COLO829 (cell line): ENCODE measurements at regions not wholly inside any gene's neighbourhood (a gene's known extent, or its start where the extent isn't known, plus 50 kb on each side); places are given as distances from the start of the nearest gene placed in this dataset.
A peak's percentile ranks its signal among the peaks of the same experiment; 100 is the strongest.
"Not testable (repeated sequence)": the region's sequence is repeated elsewhere in the genome, so short reads cannot be mapped to it uniquely, and the experiment has no call there.

ENCODE experiments used
- DNase-seq: peaks from one replicate; pipeline ENCODE4 v3.0.0; 2012; ENCODE audit warnings: low spot score

DNA sequence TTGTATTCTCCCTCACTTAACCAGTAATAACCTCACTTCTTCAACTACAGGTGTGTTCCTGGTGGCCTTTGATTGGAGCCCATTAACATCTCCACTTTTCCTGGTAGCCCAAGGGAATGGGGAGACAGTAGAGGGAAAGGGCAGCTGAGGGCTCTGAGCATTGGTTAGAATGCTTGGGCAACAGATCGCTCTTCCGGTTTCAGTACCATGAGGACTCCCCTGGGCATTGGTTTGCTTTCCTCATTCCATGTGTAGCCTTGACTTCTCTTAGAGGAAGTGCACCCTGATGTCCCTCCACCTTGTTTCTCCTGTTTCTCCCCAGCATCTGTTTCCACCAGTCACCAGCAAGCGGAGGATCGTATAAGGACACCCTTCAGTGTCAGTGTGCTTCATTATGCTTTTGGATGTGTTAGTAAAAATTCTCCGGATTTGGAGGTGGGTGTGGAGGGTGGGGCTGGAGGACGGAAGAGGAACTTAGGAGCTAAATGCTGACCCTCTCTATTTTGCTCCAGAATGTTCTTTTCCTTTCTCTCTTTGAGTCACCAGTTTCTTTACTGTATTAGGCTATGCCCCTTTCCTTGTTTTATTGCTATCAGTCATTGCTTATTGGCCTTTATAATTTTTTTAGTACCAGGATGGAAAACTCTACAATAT, 50.6 kb upstream of the ZNG1B start:
- DNase-seq: not testable (repeated sequence)

DNA sequence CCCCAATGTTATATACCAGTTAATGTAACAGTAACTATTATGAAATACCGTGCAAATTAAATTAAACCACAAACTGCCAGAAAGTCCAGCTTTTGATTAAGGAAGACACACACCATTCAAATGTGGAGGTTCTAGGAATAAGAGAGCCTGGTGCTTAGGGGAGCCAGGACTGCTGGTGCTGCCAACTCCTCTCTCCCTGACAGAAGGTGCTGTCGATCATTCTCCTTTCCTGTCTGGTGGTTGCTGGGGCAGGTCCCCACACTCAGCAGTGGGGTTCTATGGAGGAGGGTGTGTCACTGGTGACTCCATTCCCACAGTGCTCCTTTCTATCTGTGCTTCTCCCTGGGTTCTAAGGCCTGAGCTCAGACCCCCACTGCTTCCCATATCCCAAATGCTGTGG, 57.9 kb upstream of the ZNG1B start:
- DNase-seq: not testable (repeated sequence)

DNA sequence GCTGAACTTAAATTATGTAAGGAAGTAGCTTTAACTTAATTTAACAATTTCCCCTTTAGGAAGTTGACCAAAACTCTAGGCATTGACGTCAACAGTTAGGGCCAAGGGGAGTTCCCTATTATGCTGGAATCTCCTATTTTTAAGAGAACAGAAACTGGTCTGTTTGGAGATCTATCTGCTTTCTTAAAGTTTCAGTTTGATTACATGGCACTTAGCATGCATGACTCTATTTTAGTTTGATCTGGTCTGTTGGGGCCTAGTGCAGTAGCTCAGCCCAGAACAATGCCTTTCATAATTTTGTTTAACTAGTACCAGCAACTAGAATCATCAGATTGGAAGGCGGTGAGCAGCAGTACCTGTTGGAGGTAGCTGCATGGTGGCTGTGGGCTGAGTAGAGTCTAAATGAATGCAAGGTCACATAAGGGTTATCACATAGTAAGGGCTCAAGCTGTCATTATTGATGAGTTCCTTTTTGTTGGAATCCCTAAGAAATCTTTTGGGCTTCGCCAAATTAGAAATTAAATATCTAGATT, 60.5 kb upstream of the ZNG1B start:
- DNase-seq: no peak

DNA sequence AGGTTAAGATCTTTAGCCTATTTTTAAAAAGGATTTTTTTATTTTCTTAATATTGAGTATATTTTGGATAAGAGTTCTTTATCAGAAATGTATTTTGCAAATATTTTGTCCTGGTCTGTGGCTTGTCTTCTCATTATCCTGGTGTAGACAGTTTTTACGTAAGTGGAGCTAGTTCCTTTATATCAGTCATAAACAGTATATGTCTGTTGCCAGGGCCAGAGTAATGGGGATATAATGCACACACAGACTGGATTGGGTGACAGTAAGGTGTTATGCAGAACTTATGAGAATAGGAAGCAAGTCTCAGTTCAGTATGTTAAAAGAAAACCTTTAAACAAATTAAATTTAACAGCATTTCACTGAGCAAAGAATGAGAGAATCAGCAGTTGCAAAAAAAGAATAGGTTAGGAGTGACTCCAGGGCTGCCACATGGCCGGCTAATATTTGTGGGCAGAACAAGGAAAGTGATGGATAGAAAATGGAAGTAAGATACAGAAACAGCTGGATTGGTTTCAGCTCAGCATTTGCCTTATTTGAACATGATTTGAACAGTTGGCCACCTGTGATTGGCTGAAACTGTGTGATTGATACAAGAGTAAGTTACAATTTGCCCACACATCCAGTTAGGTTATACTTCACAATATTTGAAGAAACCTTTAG, 61.1 kb upstream of the ZNG1B start:
- DNase-seq: no peak

DNA sequence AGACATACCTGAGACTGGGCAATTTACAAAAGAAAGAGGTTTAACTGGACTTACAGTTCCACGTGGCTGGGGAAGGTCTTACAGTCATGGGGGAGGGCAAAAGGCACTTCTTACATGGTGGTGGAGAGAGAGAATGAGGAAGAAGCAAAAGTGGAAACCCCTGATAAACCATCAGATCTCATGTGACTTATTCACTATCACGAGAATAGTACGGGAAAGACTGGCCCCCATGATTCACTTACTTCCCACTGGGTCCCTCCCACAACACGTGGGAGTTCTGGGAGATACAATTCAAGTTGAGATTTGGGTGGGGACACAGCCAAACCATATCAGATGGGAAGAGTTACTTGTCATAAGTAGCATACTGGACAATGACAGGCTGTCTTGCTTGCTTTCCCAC, 62.6 kb upstream of the ZNG1B start:
- DNase-seq: not testable (repeated sequence)

DNA sequence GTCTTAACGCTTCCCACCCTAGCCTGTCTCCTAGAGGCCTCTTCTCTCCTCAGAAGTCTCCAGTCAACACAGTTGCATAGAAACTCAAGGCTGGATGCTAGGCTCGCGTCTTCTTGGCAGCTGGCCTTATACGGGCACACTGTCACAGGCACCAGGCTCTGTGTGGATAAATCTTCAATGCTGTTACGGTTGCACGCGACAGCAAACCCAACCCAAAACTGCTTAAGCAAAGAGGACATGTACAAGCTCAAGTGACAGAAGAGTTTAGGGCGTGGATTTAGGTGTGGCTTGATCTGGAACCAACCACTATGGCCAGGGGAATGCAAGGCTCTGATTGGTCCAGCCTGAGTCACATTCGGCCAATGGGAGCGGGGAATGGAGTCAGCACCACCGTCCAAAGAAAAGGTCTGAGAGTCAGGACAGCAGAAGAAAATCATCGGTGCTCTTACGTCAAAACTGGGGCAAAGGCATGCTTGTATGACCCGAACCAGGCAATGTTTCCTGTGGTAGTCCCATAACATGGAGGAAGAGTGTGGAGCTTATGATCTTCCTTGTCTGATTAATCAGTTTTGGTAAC, 65.1 kb upstream of the ZNG1B start:
- DNase-seq: not testable (repeated sequence)

DNA sequence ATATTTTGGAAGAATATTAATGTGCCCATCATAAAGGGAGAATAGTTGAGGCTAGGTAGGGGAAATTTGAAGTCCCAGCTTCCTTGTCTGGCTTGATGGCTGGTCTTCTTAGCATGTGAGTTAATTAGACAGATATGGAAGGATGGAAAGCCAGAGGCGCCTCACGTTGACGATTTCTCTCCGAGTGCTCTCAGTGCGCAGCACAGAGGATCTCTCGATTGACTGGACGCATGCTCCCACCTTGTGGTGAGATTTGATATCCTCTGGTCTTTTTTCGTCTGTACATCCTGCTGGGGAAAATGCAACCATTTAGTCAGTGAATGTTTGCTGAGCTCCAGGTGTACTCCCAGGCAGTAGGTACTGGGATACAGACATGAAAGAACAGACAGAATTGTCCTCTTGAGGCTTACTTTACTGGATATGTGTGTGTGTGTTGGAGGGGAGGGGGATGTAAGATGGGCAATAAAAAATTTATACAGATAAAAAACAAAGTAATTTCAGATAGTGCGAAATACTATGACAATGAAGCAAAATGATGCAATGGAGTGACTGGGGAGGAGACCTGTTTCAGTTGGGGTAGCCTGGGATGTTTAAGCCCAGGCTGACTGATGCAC, 66.9 kb upstream of the ZNG1B start:
- peak; percentile 72 for DNase-seq

DNA sequence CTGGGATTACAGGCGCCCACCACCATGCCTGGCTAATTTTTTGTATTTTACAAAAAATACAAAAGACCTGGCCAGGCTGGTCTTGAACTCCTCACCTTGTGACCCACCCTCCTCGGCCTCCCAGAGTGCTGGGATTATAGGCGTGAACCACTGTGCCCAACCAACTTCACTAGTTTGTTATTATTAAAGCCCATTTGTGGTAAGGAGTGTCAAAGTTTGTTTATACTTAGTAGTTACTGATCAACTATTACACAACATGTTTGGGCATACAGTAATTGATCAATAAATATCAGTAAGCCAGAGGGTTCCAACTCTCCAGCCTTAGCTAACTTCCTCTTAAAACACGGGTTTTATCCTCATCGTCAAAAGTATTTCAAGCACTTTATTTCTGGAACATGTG, 67.5 kb upstream of the ZNG1B start:
- DNase-seq: no peak

DNA sequence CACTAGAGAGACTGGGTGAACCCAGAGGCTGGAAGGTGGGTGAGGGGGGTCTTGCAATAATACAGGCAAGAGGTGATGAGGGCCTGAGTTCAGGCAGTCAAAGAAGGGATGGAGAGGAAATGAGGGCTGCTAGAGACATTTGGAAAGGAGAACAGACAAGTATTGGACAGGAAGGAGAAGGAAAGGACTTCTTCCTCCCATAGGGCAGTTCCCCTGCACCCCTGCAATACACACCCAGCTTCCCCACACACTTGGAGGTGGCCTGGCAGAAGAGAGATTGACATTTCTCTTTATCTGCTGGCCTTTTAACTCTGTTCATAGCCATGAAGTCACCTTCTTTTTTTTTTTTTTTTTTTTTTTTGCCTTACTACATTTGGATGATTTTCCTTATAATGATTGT, 68.9 kb upstream of the ZNG1B start:
- not testable (repeated sequence) for DNase-seq

DNA sequence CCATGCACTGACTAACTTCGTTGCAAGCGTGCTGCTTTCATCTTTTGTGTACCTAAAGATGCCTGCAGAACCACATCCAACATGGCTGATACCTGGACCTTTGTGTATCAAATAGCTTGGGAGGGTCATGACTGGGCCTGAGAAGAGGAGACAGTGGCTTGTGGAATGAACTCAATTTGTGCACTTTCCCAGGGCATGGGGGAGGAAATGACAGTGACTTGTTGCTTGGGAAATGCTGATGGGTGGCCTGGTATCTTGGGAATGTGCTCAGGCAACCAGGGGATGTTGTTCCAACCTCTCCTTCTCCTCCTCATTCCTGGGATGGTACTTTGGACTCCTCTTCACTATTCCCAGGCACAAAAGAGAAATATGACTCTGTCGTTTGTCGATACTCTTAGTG, 70.7 kb upstream of the ZNG1B start:
- not testable (repeated sequence) for DNase-seq

DNA sequence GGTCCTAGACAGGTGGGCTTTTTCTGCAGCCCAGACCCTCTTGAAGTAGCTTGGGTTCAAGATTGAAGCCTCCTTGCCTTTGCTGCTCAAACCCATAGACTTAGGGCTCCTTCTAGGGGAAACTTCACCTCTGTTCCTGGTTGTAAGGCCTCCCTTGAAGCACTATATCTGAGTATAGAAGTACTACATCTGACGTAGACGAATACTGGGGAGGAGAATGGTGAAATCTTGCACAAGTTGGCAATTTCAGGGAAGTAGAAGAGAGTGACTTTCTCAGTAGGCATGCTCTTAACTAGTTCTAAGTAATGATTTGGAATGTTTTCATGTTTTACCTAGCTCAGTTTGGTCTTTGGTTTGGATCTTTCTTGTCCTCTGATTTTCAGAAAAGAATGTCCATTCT, 71.7 kb upstream of the ZNG1B start:
- not testable (repeated sequence) for DNase-seq

DNA sequence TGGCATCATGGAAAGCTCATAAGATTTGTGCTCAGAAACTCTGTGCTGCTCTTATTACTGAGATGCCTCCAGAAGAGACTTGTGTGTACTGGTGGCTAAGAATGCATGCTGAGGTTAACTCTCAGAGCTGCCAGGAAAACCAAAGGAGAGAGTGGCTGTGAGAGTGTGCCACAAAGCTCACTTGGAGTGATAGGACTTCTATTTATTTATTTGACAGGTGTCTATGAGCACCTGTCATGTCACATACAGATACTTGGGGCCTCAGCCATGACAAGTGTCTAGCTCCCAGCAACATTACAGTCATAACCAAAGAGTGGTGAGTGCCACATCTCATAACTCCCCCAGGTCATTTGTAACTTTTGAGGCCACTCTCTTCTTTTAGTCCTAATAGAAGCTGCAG, 72.2 kb upstream of the ZNG1B start:
- DNase-seq: not testable (repeated sequence)

DNA sequence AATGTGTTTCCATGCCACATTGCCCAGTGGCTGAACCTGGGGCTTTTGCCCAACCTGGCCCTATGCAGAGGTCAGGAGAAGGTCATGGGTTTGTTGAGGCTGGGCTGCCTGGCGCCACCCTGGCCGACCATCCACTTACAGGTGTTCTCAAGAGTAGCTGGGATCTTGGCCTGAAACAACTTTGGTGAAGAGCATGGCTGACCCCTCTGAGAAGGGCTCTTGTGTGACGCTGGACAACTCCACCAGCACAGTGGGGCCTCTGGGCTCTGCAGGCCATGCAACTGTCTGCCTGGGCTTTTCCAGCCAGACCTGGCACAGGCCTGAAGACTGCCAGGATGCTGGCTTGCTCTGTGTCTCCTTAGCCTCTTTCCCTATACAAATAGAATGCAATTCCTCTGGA, 76.4 kb upstream of the ZNG1B start:
- no peak for DNase-seq

DNA sequence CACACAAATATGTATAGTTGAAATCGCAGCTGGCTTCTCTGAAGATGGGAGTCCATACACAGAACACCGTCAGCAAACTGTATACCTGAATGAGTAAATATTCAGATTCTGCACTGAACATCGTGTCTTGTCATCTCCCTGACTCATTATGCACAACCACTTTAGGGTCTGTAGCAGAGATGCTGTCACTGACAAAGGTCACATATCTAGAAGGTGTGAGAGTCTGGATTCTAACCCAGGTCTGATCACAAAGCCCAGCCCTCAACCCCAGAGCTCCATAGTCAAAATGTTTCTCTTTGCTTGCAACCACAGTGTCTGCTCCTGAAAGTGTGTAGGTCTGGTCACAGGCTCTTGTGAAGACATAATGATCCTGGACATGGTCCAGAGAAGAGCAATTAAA, 78.3 kb upstream of the PAX8 start:
- no peak for DNase-seq

DNA sequence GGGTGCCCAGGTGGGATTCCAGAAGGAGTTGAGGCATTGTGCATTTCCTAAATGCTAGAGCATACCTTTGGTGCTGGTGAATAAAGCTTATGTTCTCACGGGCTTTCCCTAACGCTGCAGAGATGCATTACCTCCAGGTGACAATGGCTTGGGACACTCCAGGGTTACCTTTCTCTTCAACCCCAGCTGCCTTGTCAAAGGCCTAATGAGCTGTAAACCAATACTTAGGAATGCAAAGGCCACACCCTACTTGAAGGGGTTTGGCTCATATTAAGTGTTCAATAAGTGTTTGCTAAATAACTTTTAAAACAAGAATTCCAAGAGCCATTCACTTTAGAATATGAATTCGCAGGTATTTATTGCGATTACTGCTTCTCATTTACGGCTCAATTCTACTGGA, 77.6 kb upstream of the PAX8 start:
- not testable (repeated sequence) for DNase-seq

DNA sequence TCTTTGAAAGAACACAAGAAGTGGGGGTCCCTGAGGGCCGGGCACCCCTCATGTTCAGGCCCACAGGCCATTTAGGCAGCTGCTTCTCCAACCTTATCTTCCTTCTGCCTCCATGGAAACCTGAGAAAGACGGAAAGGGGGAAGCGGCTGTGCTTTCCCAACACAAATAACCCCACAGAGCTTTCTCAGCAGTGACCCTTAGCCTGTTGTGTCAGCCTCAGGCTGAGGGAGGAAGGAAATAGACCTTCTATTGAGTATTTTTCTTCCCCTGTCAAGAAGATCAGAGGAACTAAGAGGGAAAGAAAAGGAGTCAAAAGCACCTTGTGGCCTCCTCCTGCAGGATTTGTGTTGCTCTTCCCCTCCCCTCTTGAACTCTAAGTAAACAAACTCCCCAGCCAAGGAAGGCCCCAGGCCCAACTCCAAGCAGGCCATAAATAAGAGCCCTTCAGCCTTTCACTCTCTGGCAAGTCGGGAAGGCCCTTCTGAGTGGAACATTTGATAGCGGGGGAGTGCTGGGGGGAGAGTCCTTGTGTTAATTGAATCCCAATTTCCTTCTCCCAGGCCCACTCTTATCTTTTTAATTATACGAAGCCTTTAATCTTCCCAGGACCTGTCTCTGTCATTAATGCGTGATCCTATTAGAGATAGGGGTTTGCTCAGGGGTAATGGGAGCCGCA, 76.8 kb upstream of the PAX8 start:
- DNase-seq: not testable (repeated sequence)

DNA sequence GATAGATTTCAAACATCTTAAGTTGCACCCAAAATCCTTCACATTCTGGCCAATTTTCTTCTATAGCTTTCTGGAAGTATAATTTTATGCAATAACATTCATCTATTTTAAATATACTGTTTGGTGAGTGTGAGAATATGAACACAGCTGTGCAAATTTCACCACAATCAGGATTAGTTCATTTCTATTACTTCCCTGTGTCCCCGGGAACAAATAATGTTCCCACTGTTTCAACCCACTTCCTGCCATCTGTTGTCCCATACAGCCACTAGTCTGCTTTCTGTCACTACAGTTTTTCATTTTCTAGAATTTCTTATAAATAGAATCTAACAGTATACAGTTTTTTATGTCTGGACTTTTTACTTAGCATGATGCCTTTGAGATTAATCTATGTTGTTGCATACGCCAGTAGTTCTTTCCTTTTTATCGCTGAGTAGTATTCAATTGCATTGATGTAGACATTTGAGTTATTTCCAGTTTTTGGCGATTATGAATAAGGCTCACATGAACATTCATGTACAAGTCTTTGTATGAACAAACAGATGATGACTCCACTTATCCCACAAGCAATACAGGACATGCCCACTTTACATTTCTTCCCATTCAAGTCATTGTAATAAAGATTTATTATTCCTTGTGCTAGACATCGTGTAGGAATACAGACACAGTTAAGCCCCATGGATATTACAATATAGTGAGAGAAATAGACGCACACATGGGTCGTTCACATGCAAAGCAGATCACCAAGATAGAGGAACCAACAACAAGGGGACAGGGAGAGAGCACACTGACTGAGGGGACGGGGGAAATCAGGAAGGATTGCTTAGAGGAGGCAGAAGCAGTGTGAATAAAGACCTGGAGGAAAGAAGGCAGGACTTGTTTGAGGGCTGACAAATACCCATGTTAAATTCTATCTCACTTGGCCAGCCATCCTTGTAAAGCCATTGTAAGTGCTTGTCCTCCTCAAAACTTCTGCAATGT, 72.9 kb upstream of the PAX8 start:
- no peak for DNase-seq

DNA sequence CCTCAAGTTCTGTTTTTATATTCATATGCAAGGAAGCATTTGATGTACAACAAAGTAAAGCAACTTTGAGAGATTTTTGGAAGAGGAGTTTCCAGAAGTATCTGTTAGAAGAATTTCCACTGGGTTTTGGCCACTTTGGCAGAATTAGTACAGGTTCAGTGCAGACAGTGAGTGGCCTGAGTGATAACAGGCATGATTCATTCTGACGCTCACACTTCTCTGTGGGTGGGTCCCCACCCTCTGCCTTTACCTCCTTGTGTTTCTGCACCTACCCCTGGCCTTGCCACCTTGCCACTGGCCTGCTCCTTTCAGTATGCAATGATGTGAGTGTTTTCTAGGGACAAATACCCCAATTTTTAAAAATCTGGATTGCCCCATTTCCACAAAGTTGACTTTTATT, 65.1 kb upstream of the PAX8 start:
- not testable (repeated sequence) for DNase-seq

DNA sequence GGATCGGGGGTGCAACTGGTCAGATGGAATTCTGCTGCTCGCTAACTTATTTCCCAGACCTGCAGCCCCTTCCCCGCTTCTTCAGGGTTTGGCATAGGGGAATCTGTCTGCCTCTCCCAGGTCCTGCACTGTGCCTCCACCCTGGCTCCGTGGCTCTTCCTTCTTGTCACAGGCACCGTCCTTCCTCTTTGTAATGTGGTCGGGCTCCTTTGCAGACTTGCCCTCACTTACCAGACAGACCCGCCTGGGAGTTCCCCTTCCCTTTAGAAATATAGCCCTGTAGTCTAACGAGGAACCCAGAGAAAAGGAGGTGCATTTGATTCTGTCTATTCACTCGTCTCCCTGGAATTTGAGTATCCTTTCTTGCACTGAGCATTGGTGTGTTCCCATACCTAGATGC, 63.9 kb upstream of the PAX8 start:
- no peak for DNase-seq

DNA sequence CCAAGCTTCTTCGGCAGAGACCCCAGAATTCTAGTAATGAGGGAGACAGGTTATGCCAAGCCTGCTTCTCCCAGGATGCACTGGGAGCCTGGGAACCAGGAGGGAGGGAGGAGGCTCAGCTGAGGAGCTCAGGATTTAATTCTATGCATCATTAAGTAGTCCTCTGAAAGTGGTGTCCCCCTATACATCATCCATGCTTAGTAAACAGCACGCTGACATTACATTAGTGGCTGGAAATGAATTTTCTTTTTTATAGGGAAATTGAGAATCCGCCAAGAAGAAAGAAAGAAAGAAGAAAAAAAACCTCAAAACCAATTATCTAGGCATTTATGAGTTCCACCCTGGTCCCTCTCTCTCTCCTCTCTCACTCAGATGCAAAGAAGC, 63.1 kb upstream of the PAX8 start:
- not testable (repeated sequence) for DNase-seq

DNA sequence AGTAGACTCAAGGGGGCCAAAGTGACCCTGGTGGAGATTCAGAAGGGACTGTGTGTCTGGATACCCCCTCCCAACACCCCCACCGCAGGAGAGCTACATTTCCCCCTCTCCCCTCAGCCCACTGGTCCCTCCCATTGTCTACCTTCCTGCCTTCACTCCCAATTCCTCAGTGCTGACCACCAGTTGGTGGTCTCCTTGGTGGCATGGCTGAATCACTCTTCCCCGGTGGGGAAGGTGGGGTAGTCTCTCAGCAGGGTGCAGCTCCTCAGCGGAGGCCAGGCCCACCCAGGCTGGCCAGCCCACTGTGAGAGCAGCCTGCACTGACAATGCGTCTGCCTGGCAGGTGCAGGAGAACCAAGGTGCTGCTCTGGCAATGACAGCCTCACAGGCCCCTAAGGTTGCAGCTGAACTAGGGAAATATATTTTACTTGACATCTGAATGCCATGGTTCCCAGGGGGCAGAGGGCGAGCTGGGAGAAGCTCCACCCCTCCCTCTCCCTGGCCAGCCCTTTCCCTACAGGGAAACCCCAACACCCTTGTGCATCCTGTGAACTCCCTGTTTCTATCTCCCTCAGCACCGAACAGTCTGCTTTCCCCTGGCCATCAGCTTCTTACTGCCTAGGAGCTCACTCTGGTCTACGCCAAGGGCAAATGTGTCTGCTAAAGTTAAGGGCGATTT, 62.6 kb upstream of the PAX8 start:
- DNase-seq: no peak
